ENCODE measurements at regions not wholly inside any gene's neighbourhood (a gene's known extent, or its start where the extent isn't known, plus 50 kb on each side); places are given as distances from the start of the nearest gene placed in this dataset.
"Not testable (repeated sequence)": the region's sequence is repeated elsewhere in the genome, so short reads cannot be mapped to it uniquely, and the experiment has no call there.

DNA sequence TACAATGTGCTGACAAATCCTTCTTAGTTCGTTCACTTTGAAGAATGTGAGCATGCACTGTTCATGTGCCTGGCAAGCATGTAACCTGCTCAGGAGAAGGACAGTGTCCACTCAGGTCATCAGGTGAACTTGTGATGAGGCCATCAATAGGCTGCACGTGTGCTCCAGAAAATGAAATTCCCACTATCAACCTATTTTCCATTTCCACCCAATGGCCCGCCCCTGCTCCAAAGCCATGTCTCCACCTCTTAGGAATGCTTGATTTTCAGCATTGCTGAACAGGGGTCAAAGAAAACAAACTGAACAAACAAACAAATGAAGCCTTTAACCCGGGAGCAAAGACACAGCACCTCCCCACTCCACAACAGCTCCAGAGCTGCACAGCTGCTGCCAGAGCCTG, 563.2 kb downstream of the TUBA3C start:
- not testable (repeated sequence) for DNase-seq

DNA sequence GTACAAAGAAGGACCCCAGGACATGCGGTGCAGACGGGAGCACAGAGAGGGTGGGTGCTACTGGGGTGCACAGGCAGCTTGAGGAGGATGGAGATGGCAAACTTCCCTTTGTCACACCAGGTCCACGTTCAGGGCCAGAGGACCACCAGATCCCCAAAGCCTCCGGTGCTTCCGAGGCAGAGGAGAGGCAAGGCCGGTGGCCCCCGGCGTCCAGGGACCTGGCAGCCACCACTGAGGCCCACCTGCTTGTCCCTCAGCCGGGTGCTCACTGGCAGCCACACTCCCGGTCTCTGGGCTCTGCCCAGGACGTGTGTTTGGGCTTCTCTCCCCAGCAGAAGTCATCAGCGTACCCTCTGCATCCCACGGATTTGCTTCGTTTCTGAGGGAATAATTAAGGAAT, 571.1 kb downstream of the TUBA3C start:
- not testable (repeated sequence) for DNase-seq

DNA sequence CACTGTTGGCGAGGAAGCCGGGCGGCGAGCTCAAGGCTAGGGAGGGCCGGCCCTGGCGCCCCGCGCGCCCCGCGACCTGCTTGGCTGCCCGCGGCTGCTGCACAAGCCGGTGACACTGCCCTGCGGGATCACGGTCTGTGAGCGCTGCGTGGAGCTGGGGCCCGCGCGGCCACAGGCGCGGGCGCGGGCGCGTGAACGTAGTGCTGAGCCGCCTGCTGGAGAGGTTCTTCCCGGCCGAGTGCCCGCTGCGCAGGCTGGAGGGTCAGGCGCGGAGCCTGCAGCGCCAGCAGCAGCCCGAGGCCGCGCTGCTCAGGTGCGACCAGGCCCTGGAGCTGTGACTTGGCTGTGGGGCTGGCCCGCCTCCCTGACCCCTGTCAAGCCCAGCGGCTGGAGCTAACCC, 572.3 kb downstream of the TUBA3C start:
- not testable (repeated sequence) for DNase-seq

DNA sequence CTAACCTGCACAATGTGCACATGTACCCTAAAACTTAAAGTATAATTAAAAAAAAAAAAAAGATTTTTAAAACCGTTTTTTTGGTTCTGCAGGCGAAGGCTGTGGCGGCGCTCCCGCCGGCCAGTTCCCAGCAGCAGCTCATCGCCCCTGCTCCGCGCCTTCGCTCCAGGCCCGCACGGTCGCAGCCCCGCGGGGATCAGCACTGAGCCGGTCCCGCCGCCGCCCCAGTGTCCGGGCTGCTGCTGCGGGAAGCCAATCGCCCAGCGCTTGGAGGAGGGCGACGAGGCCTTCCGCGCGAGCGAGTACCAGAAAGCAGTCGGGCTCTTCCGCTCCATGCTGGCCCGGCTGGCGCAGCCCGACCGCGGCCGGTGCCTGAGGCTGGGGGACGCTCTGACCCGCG, 572.8 kb downstream of the TUBA3C start:
- DNase-seq: not testable (repeated sequence)

- not testable (repeated sequence) for DNase-seq
These were observed 581.3 kb downstream of the TUBA3C start for GRCh38 chr13:18600366-18600765.

GRCh38 chr13:18599791-18600211, 581.8 kb downstream of the TUBA3C start:
- DNase-seq: not testable (repeated sequence)

- DNase-seq: not testable (repeated sequence)
These were observed 583.1 kb downstream of the TUBA3C start for GRCh38 chr13:18598543-18598942.

- DNase-seq: not testable (repeated sequence)
These were observed 583.7 kb downstream of the TUBA3C start for GRCh38 chr13:18597940-18598339.

- not testable (repeated sequence) for DNase-seq
These were observed 604.5 kb downstream of the TUBA3C start for GRCh38 chr13:18577103-18577502.

DNA sequence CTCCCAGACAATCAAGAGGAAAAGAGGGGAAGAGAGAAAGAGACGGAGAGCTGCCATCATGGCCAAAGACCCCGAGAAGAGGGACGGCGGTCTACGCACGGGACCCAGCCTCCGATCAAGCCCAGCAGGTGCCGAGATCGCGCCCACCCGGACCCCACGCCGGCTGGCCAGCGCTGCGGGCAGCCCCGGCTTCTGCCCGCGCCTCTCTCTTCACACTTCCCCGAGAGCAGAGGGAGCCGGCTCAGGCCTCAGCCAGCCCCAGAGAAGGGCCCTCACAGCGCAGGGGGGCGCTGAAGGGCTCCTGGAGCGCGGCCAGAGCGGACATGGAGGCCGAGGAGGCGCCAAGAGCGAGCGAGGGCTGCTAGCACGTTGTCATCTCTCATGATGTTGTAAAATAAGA, 613.7 kb downstream of the TUBA3C start:
- not testable (repeated sequence) for DNase-seq
